HG03342 (cell line): ENCODE measurements at regions not wholly inside any gene's neighbourhood (a gene's known extent, or its start where the extent isn't known, plus 50 kb on each side); places are given as distances from the start of the nearest gene placed in this dataset.
"Not testable (repeated sequence)": the region's sequence is repeated elsewhere in the genome, so short reads cannot be mapped to it uniquely, and the experiment has no call there.

Experiments
- ATAC-seq: cut with Tn5 transposase; IDR thresholded peaks from one replicate; pipeline ENCODE4 v1.9.1; 2021; ENCODE audit warnings: mild to moderate bottlenecking, moderate library complexity; ENCODE audit not compliant: unreplicated experiment

- ATAC-seq = no peak
Measured at GRCh38 chr14:66242001-66242400, 244.2 kb upstream of the CCDC196 start.

GRCh38 chr14:66244834-66245233 is 241.3 kb upstream of the CCDC196 start:
- ATAC-seq = no peak

DNA sequence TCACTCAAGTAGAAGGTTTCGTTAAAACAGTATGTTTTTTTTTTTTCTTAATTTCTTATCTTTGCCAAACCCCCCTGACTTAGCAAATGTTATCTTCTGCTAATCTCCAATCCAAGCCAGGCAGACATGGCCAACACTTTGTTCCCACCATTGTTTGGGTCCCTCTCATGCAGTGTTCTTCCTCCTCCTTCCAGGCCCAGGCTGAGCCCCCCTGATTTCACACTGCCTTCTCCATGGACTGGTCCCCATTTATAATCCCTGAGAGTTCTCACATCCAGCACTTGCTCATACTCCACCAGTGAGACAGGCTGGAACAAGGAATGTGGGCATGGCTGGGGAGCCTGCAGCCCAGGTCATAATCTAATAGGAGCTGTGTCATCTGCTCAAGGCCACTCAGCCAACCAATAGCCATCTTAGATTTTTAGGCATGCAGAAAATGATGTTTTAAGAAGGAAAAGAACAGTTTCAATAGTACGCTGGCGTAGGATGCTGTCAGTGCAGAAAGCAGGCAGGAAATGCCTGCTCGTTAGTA is 238.4 kb upstream of the CCDC196 start:
- ATAC-seq = no peak

DNA sequence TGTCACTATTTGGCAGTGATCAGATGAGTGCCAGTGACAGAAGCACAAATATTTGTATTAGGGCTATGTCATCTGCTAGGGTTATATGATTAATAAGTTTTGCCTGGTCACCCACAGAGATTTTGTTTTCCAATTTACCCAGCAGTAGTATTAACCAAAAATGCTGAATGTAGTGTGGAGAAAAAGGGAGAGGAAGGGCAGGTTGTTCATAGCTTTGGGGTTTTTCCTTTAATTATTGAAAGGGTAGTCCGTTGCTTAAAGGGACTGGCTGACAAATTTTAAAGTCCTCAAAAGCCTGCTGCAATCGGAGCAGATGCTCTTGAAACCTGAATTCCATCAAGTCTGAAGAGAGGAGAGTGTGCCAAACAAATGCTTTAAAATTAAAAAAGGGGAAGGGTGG is 237.9 kb upstream of the CCDC196 start:
- no peak for ATAC-seq

DNA sequence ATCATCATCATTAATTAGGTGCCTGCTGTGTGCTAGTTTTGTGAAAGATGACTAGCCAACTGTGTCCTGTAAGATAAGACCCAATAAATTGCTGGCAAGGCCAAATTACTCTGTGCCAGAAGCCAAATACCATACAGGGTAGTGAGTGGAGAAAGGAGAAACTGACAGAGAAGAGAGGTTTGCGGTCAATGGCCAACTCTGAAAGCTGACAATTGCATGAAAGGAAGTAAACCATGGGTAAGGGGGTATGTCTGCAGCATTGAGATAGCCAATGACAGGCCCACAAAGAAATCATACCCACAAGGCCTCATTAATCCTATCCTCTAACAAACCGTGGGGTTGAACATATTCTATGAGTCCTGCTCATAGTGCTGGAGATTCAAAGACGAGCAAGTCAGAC is 236.6 kb upstream of the CCDC196 start:
- ATAC-seq = no peak

GRCh38 chr14:66254038-66254437 is 232.1 kb upstream of the CCDC196 start:
- ATAC-seq = no peak

GRCh38 chr14:66268802-66269334 is 217.3 kb upstream of the CCDC196 start:
- no peak for ATAC-seq

GRCh38 chr14:66272221-66272620 is 213.9 kb upstream of the CCDC196 start:
- no peak for ATAC-seq

GRCh38 chr14:66273261-66273832 is 212.8 kb upstream of the CCDC196 start:
- no peak for ATAC-seq

DNA sequence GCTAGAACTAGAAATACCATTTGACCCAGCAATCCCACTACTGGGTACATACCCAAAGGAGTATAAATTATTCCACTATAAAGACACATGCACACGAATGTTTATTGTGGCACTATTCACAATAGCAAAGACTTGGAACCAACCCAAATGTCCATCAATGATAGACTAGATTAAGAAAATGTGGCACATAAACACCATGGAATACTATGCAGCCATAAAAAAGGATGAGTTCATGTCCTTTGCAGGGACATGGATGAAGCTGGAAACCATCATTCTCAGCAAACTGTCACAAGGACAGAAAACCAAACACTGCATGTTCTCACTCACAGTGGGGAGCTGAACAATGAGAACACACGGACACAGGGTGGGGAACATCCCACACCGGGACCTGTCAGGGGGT is 207.8 kb upstream of the CCDC196 start:
- ATAC-seq = not testable (repeated sequence)

GRCh38 chr14:66281036-66281776 is 205.0 kb upstream of the CCDC196 start:
- no peak for ATAC-seq

DNA sequence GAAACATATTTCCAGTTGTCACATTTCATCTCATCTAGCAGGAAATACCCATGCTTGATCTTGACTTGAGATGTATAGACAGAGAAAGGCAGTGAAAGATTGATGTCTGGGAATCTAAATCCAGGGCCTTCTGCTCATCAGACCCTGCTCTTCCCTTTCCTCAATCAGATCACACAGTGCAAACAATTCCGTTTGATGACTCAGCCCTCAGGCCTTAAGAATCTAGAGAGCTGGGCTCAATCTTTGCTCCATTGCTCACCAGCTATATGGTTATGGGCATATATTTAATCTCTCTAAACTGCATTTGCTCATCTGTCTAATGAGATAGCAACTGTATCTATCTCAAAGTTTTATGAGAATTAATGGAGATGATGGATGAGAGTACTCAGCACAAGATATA is 201.8 kb upstream of the CCDC196 start:
- ATAC-seq = no peak

- ATAC-seq = no peak
Measured at GRCh38 chr14:66288511-66288910, 197.7 kb upstream of the CCDC196 start.

DNA sequence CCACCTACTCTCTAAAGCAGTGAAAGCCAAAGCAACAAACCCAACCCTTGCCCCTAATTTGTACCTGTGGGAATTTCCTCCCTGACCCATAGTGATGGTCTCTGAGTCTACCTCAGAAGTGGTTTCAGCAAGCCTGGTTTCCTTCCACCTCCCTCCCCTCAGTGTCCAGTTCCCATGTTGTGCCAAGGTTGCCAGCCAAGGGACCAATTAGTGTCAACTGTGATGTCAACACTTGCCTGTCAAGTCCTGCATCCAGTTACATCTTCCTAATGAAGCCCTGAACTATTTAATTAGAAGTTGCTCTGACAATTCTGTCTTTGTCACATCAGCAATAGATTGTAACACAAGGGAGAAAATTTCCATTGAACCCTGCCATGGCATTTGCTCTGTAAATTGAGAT is 194.4 kb upstream of the CCDC196 start:
- ATAC-seq = no peak

- no peak for ATAC-seq
Measured at GRCh38 chr14:66293533-66294105, 192.6 kb upstream of the CCDC196 start.

DNA sequence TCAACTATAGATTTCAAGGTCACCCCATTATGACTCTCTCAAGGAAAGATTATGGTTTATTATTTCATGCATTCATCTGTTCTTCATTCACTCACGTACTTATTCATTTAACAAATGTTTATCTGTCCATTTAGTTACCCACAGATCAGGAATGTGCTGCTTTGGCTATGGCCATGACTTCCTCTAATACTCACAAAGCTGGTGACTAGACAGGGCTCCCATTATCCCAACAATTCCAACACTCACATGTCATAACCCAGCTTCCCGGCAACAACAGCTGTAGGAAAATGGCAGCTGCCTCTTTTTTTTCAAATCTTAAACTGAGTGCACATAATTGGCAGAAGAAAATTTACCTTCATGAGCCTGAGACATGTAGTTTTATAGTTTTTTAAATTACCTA is 190.8 kb upstream of the CCDC196 start:
- no peak for ATAC-seq

GRCh38 chr14:66300886-66301285 is 185.3 kb upstream of the CCDC196 start:
- no peak for ATAC-seq

GRCh38 chr14:66306101-66306500 is 180.1 kb upstream of the CCDC196 start:
- ATAC-seq = no peak

- no peak for ATAC-seq
Measured at GRCh38 chr14:66311058-66311457, 175.1 kb upstream of the CCDC196 start.

DNA sequence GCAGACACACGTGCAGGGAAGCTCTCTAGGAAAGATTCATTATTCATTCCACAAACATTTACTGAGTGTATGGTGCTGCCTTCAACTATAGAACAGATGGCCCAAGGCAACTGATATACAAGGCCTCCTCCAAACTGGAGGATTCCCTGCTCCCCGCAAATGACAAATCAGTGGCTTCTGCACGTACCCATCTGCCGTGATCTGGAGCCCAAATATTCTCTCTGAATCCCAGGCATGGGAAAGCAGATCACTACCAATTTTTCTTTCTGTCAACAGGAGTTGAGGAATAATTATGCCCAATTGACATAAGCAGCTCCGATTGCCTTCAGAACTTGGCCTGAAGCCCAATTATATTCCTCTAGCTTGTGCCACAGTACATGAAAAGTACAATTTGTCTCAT is 174.2 kb upstream of the CCDC196 start:
- no peak for ATAC-seq

DNA sequence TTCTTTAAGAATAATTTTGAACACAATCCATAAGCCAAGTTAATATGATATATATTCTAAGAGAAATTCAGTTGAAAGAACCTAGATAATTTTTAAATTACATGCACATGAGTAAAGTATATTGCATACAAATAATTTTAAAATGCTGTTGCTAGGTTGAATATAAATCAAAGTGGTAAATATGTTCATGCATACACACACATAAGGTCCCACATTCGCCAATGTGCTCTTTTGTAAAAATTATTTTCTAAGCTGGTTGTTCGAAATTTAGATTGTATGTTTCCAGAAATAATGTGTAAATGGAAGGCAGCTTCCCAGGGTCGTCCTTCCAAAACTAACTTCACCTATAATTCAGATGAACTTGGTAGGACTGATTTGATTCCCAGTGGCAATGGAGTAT is 173.7 kb upstream of the CCDC196 start:
- no peak for ATAC-seq

- ATAC-seq = no peak
Measured at GRCh38 chr14:66315098-66315497, 171.1 kb upstream of the CCDC196 start.
